ENCODE measurements at regions not wholly inside any gene's neighbourhood (a gene's known extent, or its start where the extent isn't known, plus 50 kb on each side); places are given as distances from the start of the nearest gene placed in this dataset.

GRCh38 chr10:127610816-127611215 is 61.7 kb downstream of the NPS start:
- no peak for TF ChIP-seq CTCF (IDR thresholded peaks at IDR 0.05; ENCODE audit: low read depth, low read length)
- no peak for DNase-seq (ENCODE audit: low read depth in 2 of 2)
- H3K4me3 ChIP-seq (replicated peaks in 1 of 2; ENCODE audit: low read depth in 2 of 2, low read length in 2 of 2), result no peak overlapping the region

DNA sequence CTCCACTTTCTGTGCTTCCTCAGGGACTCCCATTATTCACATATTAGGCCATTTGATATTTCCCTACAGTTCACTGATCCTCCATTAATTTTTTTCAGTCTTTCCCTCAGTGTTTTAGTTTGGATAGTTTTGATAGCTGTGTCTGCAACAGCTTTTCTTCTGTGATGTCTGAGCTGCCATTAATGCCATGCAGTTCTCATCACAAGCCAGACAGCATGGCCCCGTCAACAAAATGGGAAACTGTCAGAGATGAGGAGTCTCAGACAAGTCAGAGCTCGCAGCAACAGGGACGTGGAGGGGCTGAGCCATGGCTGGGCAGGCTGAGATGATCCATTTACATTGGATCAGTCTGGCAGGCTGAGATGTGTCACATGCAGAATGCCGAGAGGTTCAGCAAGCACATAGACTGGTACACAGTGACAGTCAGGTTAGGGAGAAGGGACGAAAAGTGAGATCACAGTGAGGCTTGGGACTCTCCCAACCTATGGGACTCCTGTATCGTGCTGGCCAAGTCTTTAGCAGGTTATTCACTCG is 65.4 kb downstream of the NPS start:
- no peak overlapping the region for H3K4me3 ChIP-seq (replicated peaks in 1 of 2; ENCODE audit: low read depth in 2 of 2, low read length in 2 of 2)
- no peak for DNase-seq (ENCODE audit: low read depth in 2 of 2)
- no peak for TF ChIP-seq CTCF (IDR thresholded peaks at IDR 0.05; ENCODE audit: low read depth, low read length)

DNA sequence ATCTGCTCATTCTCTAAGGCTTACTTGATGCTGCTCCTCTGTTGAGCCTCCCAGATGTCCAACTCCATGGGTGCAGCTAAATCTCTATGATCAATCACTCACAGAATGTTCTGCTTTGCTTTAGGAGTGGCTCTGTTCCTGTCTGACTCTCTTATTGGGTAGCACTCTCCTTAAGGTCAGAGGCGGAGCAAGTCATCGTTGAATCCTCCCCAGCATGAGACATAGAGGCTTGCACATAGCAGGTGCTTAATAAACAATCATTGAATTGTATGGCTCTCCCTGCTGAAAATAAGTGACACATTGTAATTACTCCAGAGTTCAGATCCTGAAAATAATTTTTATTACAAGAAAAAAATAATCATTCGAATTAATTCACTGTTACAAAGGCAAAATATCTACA is 69.7 kb downstream of the NPS start:
- no peak overlapping the region for H3K4me3 ChIP-seq (replicated peaks in 1 of 2; ENCODE audit: low read depth in 2 of 2, low read length in 2 of 2)

DNA sequence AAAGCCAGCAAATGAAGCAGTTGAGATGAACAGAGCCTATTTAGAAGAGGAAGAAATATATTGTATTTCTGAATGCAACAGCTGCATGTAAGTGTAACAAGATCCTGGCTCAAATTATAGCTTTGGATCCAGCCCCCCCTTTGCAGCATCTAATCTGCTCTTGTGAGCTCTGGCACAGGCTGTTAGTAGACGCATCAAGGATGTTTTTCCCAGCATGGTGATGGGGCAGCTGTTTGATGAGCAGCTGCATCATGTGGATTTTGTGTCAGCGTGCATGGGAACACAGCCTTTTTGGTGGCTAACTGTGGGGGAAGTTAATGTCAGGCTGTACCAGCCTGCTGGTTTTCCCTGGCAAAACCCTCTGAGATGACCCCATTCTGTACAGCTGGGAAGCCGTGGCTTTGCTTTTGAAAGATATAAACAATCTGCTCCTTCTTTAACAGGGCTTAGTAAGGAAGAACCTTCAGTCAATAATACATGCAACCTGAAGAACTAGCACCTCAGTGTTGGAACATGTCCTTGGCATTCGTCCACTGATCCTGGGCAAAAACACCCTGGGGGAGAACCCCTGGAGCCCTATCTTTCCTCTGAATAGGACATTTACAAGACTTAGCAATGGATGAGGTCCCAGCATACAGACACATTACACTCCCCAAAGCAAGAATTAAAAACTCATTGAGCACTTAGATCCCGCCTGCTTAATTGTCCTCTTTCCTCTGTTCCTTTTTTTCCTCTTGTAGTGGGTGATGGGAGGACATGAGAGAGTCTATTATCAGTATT is 70.6 kb downstream of the NPS start:
- DNase-seq (ENCODE audit: low read depth in 2 of 2), result no peak
- TF ChIP-seq CTCF (IDR thresholded peaks at IDR 0.05; ENCODE audit: low read depth, low read length), result no peak

More for the DNA sequence above, 69.7 kb downstream of the NPS start:
- no peak for TF ChIP-seq CTCF (IDR thresholded peaks at IDR 0.05; ENCODE audit: low read depth, low read length)
- no peak for DNase-seq (ENCODE audit: low read depth in 2 of 2)

GRCh38 chr10:127635882-127636281 is 86.8 kb downstream of the NPS start:
- H3K4me3 ChIP-seq (replicated peaks in 1 of 2; ENCODE audit: low read depth in 2 of 2, low read length in 2 of 2), result no peak overlapping the region
- no peak for DNase-seq (ENCODE audit: low read depth in 2 of 2)
- no peak for TF ChIP-seq CTCF (IDR thresholded peaks at IDR 0.05; ENCODE audit: low read depth, low read length)

More for the DNA sequence above, 70.6 kb downstream of the NPS start:
- no peak overlapping the region for H3K4me3 ChIP-seq (replicated peaks in 1 of 2; ENCODE audit: low read depth in 2 of 2, low read length in 2 of 2)

DNA sequence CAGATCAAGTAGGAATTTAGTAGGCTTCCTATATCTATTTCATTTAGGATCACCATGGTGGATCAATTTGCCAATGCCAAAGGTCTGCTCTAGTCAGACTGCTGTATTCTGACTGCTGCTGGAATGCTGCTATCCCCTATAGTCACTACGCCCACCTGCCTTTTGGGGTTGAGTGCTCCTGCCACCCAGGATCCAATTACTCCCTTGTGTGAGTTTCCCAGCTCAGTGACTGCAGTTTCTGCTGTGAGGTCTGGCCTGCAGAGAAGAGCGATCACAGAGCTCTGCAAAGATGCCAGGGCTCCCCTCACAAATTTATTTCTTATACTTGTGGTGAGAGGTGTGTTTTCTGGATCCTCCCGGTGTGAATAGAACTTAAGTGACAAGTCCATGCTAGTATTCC is 88.1 kb upstream of the FOXI2 start:
- DNase-seq (ENCODE audit: low read depth in 2 of 2), result no peak
- H3K4me3 ChIP-seq (replicated peaks in 1 of 2; ENCODE audit: low read depth in 2 of 2, low read length in 2 of 2), result no peak overlapping the region
- no peak for TF ChIP-seq CTCF (IDR thresholded peaks at IDR 0.05; ENCODE audit: low read depth, low read length)

Measured in cardiac fibroblast (primary cell).